Transverse colon (tissue), 4 donors: ENCODE measurements at regions not wholly inside any gene's neighbourhood (a gene's known extent, or its start where the extent isn't known, plus 50 kb on each side); places are given as distances from the start of the nearest gene placed in this dataset.

Experiments
- DNase-seq: peaks from one replicate; pipeline ENCODE4 v3.0.0-alpha.2; 2019
- H3K27ac ChIP-seq, 4 donors: fragments of 200-600 bp; sonication (generic); 2 replicates each; pipeline ENCODE4 v1.5.1; 2016 to 2018; ENCODE audit warnings: inconsistent platforms in 4 of 4
- H3K27me3 ChIP-seq: fragments of 200-600 bp; sonication (generic); 2 replicates; pipeline ENCODE4 v1.5.1; 2017; ENCODE audit warnings: inconsistent platforms
- H3K36me3 ChIP-seq, 4 donors: fragments of 200-600 bp; sonication (generic); 2 replicates each; pipeline ENCODE4 v1.5.1; 2017 to 2019; ENCODE audit warnings: inconsistent platforms in 4 of 4
- H3K4me1 ChIP-seq, 4 donors: fragments of 200-600 bp; sonication (generic); 2 replicates each; pipeline ENCODE4 v1.5.1; 2017 to 2020; ENCODE audit warnings: inconsistent platforms in 4 of 4
- H3K4me3 ChIP-seq, 4 donors: fragments of 200-600 bp; sonication (generic); 1 replicate in 1 of 4; 2 replicates in 3 of 4; pipeline versions ENCODE4 v1.5.1 to v1.6.1; 2017 to 2019; ENCODE audit warnings: inconsistent platforms in 4 of 4
- H3K9me3 ChIP-seq, 2 donors: fragments of 200-600 bp; sonication (generic); 2 replicates each; pipeline ENCODE4 v1.5.1; 2017 to 2019; ENCODE audit warnings: inconsistent platforms in 2 of 2
- CTCF ChIP-seq, 5 experiments: fragments of 200-600 bp in 3 of 5; fragments of 450-650 bp in 2 of 5; sonication (generic) in 3 of 5; IDR thresholded peaks; 1 replicate in 2 of 5; 2 replicates in 3 of 5; pipeline ENCODE4 v1.5.1; 2016 to 2017; ENCODE audit warnings: antibody characterized with exemption in 5 of 5, inconsistent platforms in 3 of 5, mild to moderate bottlenecking in 2 of 5, moderate library complexity in 1 of 5
- EP300 ChIP-seq: sonication (generic); formaldehyde crosslinking; IDR thresholded peaks from one replicate; pipeline ENCODE4 v1.6.1; 2017; ENCODE audit warnings: antibody characterized with exemption, low read depth
- POLR2A ChIP-seq: fragments of 450-650 bp; IDR thresholded peaks from one replicate; pipeline ENCODE4 v1.6.1; 2016; ENCODE audit warnings: antibody characterized with exemption, mild to moderate bottlenecking, moderate library complexity
- POLR2AphosphoS5 ChIP-seq, 3 donors: sonication (generic); formaldehyde crosslinking; IDR thresholded peaks; one replicate each; pipeline ENCODE4 v1.6.1; 2016; ENCODE audit warnings: antibody characterized with exemption in 3 of 3
- WGBS, 2 donors: methylation state at CpG; one replicate each; pipeline ENCODE4 v1.1.5; 2018; ENCODE audit warnings: low coverage in 1 of 2; 5-methylcytosine and 5-hydroxymethylcytosine counted together
- in situ Hi-C, 4 donors: fragments of 200-750 bp; cut with MboI; loops; one replicate each; pipeline versions ENCODE4 v1.15.0 to v1.15.1; 2017; ENCODE audit warnings: low sequenced_read_pairs in 3 of 4, low pct_ligation_motif_present in 1 of 4, low pct_unique_long_range_greater_than_20kb in 1 of 4
- intact Hi-C: fragments of 100-400 bp; cut with DNase I; formaldehyde crosslinking; loops from one replicate; pipeline ENCODE4 v1.15.1; 2023; ENCODE audit warnings: low total_unique reads

GRCh38 chr12:28137414-28137813 is 52.8 kb upstream of the CCDC91 start:
- no peak for DNase-seq
- H3K27ac ChIP-seq = no peak overlapping the region
- H3K27me3 ChIP-seq = no peaks in the 10 kb centered on the region
- in situ Hi-C loops (no loop called here), intact Hi-C loops (no loop called here)
- TF ChIP-seq EP300 (no peak), POLR2A (no peak), CTCF (IDR thresholded peaks at IDR 0.05) (no peak), POLR2AphosphoS5 (IDR thresholded peaks at IDR 0.05) (no peak)
- H3K9me3 ChIP-seq = no peaks in the 10 kb centered on the region
- no peaks in the 10 kb centered on the region for H3K4me1 ChIP-seq
- H3K4me3 ChIP-seq = no peak overlapping the region
- H3K36me3 ChIP-seq = no peaks in the 10 kb centered on the region

- TF ChIP-seq POLR2AphosphoS5 (IDR thresholded peaks at IDR 0.05) (no peak), EP300 (no peak), POLR2A (no peak), CTCF (IDR thresholded peaks at IDR 0.05) (no peak)
- DNase-seq = no peak
- intact Hi-C loops = no loop called here
- no peaks in the 10 kb centered on the region for H3K27me3 ChIP-seq
- no peak overlapping the region for H3K27ac ChIP-seq
- no peaks in the 10 kb centered on the region for H3K36me3 ChIP-seq
- H3K4me1 ChIP-seq = no peaks in the 10 kb centered on the region
- in situ Hi-C loops = no loop called here
- no peaks in the 10 kb centered on the region for H3K9me3 ChIP-seq
- H3K4me3 ChIP-seq = no peak overlapping the region
- WGBS, 2 donors = 91 to 100% methylated on average over 1 to 2 of the region's 2 CpGs
Observed at GRCh38 chr12:28140404-28140803, 49.9 kb upstream of the CCDC91 start.
